ENCODE measurements at regions not wholly inside any gene's neighbourhood (a gene's known extent, or its start where the extent isn't known, plus 50 kb on each side); places are given as distances from the start of the nearest gene placed in this dataset.

- TF ChIP-seq EGR1 (IDR thresholded peaks at IDR 0.05; ENCODE audit: borderline replicate concordance, low read depth, low read length) (no peak), RXRA (IDR thresholded peaks at IDR 0.05; ENCODE audit: insufficient read depth, low read depth, low read length) (no peak)
- TF ChIP-seq, protein P1, sequence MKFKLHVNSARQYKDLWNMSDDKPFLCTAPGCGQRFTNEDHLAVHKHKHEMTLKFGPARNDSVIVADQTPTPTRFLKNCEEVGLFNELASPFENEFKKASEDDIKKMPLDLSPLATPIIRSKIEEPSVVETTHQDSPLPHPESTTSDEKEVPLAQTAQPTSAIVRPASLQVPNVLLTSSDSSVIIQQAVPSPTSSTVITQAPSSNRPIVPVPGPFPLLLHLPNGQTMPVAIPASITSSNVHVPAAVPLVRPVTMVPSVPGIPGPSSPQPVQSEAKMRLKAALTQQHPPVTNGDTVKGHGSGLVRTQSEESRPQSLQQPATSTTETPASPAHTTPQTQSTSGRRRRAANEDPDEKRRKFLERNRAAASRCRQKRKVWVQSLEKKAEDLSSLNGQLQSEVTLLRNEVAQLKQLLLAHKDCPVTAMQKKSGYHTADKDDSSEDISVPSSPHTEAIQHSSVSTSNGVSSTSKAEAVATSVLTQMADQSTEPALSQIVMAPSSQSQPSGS (IDR thresholded peaks at IDR 0.05; ENCODE audit: low read length), result no peak
Observed at GRCh38 chr3:113084777-113085176, 94.0 kb downstream of the GTPBP8 start (continued).
